Panc1 (cell line): ENCODE measurements at regions not wholly inside any gene's neighbourhood (a gene's known extent, or its start where the extent isn't known, plus 50 kb on each side); places are given as distances from the start of the nearest gene placed in this dataset.

Experiments
- SIN3A ChIP-seq: IDR thresholded peaks from 2 replicates; pipeline ENCODE4 v1.6.1; 2012; ENCODE audit warnings: low read depth, mild to moderate bottlenecking, low read length, moderate library complexity, borderline replicate concordance; ENCODE audit not compliant: insufficient read depth
- TCF7L2 ChIP-seq: IDR thresholded peaks from 2 replicates; pipeline ENCODE4 v1.6.1; 2011; ENCODE audit warnings: mild to moderate bottlenecking, low read depth, low read length, inconsistent platforms
- TF ChIP-seq, protein P1 (sequence below): fragments of 450-650 bp; IDR thresholded peaks from 2 replicates; pipeline ENCODE4 v1.5.1; 2017; ENCODE audit warnings: mild to moderate bottlenecking
- TF ChIP-seq, protein P2 (sequence below), 2 experiments: IDR thresholded peaks; 2 replicates each; pipeline ENCODE4 v1.6.1; 2011 to 2012; ENCODE audit warnings: low read depth in 2 of 2, control low read depth in 1 of 2, low read length in 1 of 2, mild to moderate bottlenecking in 1 of 2, moderate library complexity in 1 of 2; ENCODE audit not compliant: insufficient read depth in 1 of 2

DNA sequence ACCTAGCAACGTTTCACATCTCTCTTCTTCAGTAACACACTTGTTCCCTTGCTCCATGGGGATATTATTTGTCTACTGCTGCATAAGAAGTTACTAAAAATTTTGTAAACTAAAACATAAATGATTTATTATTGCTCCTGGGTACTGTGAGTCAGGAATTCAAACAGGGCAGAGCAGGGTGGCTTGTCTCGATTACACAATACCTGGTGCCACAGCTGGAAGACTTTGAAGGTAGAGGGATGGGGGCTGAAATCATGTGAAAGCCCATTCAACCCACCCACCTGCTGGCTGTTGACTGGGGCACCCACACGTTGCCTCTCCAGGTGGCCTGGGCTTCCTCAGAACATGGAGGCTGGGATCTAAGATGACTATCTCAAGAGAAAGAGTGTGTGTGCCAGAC is 213.2 kb downstream of the ESM1 start:
- TF ChIP-seq, protein P1, sequence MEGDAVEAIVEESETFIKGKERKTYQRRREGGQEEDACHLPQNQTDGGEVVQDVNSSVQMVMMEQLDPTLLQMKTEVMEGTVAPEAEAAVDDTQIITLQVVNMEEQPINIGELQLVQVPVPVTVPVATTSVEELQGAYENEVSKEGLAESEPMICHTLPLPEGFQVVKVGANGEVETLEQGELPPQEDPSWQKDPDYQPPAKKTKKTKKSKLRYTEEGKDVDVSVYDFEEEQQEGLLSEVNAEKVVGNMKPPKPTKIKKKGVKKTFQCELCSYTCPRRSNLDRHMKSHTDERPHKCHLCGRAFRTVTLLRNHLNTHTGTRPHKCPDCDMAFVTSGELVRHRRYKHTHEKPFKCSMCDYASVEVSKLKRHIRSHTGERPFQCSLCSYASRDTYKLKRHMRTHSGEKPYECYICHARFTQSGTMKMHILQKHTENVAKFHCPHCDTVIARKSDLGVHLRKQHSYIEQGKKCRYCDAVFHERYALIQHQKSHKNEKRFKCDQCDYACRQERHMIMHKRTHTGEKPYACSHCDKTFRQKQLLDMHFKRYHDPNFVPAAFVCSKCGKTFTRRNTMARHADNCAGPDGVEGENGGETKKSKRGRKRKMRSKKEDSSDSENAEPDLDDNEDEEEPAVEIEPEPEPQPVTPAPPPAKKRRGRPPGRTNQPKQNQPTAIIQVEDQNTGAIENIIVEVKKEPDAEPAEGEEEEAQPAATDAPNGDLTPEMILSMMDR = no peak
- TF ChIP-seq, protein P2, sequence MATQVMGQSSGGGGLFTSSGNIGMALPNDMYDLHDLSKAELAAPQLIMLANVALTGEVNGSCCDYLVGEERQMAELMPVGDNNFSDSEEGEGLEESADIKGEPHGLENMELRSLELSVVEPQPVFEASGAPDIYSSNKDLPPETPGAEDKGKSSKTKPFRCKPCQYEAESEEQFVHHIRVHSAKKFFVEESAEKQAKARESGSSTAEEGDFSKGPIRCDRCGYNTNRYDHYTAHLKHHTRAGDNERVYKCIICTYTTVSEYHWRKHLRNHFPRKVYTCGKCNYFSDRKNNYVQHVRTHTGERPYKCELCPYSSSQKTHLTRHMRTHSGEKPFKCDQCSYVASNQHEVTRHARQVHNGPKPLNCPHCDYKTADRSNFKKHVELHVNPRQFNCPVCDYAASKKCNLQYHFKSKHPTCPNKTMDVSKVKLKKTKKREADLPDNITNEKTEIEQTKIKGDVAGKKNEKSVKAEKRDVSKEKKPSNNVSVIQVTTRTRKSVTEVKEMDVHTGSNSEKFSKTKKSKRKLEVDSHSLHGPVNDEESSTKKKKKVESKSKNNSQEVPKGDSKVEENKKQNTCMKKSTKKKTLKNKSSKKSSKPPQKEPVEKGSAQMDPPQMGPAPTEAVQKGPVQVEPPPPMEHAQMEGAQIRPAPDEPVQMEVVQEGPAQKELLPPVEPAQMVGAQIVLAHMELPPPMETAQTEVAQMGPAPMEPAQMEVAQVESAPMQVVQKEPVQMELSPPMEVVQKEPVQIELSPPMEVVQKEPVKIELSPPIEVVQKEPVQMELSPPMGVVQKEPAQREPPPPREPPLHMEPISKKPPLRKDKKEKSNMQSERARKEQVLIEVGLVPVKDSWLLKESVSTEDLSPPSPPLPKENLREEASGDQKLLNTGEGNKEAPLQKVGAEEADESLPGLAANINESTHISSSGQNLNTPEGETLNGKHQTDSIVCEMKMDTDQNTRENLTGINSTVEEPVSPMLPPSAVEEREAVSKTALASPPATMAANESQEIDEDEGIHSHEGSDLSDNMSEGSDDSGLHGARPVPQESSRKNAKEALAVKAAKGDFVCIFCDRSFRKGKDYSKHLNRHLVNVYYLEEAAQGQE (IDR thresholded peaks at IDR 0.05; ENCODE audit: insufficient read depth in 1 of 2, low read depth in 2 of 2, low read length in 1 of 2) = no peak
- TF ChIP-seq SIN3A (no peak), TCF7L2 (no peak)
